NCI-H526 (cell line): ENCODE measurements at regions not wholly inside any gene's neighbourhood (a gene's known extent, or its start where the extent isn't known, plus 50 kb on each side); places are given as distances from the start of the nearest gene placed in this dataset.
"Not testable (repeated sequence)": the region's sequence is repeated elsewhere in the genome, so short reads cannot be mapped to it uniquely, and the experiment has no call there.

Source experiments
- DNase-seq, 2 experiments: peaks; one replicate each; lab custom pipeline; 2025; lab: John Stamatoyannopoulos, UW

DNA sequence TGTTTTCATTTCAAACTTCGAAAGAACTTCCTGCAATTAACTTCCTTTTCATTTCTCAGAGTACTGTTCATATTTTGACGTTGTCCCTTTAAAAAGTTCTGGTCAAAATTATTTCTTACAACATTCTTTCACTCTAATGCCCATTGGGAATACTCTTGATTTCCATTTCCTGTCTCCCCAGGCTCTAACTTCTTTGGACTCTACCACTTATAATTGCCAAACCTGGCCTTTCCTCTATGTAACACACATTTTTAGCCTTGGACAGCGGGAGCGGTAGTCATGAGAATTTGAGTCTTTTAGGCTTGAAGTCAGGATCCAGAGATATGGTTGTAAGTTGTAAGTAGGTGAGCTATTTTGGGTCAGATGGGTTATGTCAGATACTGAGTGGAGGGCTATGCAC lies 163.5 kb upstream of the SPRY2 start:
- DNase-seq = no peak

DNA sequence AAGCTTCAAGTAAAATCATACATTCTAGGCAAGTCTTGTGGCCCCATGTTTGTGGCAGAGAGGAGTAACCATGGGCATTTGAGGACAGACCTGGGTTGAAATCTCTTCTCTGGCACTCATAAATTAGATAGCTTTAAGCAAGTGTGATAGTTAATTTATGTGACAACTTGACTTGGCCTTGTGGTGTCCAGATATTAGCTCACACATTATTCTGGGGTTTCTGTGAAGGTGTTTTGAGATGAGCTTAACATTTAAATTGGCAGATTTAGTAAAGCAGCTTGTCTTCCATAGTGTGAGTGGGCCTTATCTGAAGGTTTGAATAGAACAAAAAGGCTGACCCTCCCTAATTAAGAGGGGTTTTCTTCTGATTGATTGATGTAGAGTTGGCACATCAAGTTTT lies 161.4 kb upstream of the SPRY2 start:
- DNase-seq = no peak

DNA sequence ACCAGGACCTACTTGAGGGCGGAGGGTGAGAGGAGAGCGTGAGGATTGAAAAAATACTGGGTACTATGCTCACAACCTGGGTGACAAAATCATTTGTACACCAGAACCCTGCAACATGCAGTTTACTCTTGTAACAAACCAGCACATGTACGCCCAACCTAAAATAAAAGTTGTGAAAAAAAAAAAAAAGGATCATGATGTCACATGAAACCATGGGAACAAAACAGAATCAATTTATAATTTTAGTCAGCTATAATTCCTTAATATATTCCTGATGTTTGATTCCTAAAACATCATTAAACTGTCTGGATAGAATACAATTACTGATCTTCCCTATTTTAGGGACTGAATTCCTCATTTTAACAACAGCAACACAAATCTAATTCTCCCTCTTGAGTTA lies 160.6 kb upstream of the SPRY2 start:
- DNase-seq = no peak

DNA sequence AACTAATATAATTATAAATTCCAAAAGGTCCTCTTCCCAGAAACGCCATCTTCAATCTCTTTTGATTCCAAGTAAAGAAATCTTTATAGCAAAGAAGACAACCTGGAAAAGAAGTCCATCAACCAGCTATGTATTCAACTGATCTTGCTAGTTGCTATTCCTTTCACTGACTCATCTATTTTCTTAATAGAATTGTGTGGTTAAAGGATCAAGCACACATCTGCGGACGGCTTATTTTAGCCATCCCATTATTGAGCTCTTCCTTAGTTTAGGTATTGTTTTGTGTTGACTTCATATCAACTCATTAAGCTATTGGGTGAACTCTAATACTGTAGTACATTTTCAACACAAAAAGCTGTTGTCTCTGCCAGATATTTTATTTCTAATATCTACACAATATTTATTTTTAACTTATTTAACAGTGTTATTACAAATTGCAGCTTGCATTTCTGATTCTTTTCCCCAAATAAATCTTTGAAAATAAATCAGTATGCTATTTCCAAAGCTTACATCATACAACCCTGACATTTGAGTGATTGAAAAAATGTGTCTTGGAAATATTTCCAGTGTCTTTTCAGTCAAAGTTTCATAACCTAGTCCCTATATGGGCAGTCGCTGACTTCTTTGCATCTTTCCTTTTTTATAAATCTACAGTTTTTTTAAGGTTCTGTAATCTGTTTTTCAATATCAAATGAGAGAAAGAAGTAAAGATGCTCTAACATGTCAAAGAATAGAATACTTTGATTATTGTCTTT lies 158.8 kb upstream of the SPRY2 start:
- no peak for DNase-seq

DNA sequence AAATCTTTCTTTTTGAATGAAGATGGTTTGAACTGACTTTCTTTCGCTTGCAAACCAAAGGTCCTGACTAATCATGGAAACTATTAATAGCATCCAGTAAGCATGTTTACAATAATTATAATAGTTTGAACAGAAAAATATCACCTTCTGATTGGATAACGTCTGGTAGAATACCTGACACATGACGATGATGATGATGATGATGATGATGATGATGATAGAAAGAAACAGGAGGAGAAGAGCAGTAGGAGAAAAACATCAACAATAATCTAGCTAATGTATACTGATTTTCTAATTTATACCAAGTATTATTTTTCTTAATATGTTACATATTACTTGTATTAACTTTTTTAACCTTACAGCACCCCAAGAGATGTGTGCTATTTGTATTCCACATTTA lies 157.5 kb upstream of the SPRY2 start:
- DNase-seq = no peak

DNA sequence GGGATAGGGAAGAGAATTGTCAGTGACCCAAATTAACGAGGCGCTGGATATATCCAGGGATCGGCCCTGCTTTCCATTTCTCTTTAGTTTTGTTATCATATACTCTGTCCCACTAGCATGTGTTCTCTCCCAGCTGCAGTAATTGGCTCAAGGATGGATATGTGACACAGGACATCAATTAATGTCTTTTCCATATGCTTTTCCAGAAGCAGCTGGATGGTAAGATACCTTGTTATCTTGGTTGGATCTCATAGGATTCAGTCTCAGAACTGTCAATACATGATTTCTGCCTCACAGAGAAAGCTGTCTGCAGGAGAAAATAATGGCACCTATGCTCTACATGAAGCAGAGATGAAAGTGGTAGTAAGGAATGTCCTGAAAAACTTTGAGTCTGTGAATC lies 157.1 kb upstream of the SPRY2 start:
- DNase-seq = no peak

DNA sequence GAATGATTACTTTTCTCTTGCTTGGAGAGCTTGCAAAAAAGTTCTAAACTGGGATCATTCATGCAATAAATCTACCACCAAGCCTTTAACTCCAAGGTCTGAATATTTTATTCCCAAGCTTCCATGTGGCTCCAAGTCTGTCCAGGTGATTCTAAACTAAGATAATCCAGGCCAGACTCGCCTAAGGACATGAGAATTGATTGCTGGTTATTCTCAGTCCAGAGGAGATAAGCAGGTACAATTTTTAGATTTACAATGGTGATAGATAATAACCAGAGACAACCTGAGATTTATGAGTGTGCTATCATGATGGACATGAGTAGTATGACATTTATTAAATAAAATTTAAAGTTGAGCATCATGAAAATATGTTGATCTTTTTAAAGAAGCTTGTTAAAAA lies 156.5 kb upstream of the SPRY2 start:
- DNase-seq = no peak

DNA sequence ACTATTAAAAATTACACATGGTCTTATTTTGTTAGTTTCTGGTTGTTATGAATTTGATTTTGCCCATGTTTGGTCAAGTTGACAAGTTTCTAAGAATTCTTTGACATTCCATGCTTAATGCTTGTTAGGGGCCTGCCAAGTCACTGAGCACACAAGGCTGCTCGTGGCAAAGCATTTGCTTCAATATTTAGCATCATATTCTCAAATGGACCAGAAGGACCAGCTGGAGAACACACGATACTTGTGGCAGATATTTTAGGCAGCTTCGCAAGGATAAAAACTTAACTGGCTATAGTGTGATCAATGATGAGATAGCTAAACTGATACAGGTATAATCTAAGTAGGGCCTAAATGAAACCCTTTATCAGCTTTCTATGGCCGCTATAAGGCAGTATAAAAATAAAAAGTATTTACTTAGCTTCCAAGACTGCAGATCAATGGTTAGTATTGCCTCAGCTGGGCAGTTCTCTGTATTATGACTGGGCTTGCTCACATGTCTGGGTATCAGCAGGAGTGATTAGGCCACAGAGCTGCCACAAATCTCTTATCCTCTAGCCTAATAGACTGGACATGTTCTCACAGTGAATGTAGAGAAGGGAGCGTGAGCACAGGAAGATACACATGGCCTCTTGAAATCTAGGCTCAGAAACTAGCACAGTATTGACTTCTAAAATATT lies 155.9 kb upstream of the SPRY2 start:
- DNase-seq = no peak

DNA sequence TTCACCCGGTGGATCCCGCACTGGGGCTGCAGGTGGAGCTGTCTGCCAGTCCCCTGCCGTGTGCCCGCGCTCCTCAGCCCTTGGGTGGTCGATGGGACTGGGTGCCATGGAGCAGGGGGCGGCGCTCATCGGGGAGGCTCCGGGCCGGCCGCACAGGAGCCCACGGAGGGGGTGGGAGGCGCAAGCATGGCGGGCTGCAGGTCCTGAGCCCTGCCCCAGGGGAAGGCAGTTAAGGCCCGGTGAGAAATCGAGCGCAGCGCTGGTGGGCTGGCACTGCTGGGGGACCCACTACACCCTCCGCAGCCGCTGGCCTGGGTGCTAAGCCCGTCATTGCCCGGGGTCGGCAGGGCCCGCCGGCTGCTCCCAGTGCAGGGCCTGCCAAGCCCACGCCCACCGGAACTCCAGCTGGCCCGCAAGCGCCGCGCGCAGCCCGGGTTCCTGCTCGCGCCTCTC lies 149.6 kb upstream of the SPRY2 start:
- DNase-seq = not testable (repeated sequence)

DNA sequence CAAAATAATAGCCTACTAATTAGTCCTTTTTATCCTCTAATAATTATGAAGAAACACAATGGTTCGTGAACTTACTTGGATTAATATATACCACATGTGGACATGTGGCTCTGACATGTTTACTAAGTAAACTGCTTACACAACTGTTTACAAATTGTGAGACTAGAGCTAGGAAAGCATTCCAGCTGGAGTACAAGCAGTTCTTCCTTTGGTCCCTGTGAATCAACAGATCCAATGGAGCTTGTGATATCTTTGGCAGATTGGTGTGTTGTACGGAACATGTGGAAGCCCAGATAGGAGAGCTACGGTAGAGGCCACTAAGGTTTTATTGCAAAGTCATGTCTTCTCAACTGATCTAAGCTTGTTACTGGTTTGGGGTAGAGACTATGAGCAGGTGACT lies 145.5 kb upstream of the SPRY2 start:
- no peak for DNase-seq

DNA sequence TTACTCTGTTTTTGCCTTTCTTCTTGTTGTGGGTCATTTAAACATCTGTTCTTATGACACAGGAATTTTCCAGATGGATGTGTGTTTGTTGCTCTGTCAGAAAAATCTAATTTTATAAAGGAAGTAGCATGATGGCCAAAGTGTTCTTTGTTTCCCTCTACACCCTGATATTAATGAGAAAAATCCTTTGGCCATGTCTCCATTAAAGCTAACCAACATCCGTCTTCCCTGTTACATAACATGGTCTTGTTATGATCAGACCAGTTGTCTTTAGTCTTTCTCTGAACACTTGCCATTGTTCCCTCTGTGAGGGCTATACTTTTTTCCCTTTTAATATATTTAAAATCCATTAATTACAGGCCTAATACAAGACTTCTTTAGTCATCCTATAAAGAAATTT lies 142.2 kb upstream of the SPRY2 start:
- DNase-seq = no peak

DNA sequence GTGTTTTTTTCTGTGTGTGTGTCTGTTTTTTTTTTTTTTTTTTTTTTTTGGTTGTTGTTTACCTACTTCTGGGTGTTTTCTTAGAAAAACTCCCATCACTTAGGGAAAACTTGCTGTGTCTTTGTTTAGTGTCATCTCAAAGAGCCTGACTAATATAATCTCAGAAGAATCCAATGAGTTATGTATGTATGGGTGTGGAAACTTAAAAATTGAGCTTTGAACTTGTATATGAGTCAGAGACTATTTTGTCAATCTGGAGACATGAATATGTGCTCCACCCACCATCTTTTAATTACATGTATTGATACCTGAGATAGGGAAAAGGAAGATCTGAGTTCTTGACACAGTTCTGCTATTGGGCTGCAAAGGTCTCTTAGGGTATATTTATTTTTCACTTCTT lies 140.7 kb upstream of the SPRY2 start:
- DNase-seq = no peak

DNA sequence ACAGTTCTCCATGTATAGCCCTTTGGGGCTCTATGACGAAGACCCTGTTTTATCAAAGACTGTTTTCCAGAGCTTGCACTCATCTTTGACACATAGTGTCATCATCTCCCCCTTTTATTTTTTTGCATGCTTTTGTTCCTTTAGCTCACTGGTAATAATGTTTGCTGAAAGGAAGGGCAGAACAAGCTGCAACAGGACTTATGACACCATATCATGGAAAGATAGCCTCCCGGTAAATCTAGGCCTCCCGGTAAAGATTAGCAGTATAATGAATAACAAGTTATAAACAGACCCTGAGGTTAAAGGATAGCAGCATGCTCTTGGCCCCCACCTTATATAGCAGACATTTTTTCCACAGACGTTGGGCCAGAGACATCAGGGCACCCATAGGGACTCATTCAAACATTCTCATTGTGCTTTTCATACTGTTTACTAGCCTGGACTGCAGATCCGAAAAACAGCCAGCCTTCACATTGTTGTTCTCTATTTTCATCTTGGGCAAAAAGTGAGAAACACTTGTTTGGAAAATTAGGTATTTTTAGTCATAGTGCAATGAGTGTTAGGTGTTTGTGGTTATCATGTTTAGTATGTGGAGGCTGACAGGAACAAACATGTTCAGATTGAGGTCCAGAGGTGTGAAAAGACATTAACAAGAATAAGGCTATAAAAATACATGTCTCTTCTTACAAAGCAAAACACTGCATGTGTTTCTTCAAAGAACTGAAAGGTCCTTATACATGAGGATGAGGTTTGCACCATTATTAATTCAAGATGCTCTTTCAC lies 136.9 kb upstream of the SPRY2 start:
- DNase-seq = no peak

DNA sequence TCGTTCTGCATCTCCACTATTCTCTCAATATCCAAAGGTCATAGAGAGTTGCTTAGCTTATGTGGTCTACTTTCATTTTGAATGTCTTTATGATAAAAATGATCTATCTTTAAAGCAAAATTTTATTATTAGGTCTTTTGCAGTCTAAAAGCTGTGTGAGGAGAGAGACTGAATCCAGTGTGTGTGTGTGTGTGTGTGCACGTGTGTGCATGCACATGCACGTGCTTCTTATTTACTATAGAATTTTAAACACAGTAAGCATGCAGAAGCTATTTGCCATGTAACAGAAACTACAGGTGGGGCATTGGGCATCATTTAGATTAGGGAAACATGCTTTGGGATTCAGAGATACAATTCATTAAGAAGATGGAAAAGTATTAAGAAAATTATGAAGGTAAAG lies 136.0 kb upstream of the SPRY2 start:
- DNase-seq = no peak

DNA sequence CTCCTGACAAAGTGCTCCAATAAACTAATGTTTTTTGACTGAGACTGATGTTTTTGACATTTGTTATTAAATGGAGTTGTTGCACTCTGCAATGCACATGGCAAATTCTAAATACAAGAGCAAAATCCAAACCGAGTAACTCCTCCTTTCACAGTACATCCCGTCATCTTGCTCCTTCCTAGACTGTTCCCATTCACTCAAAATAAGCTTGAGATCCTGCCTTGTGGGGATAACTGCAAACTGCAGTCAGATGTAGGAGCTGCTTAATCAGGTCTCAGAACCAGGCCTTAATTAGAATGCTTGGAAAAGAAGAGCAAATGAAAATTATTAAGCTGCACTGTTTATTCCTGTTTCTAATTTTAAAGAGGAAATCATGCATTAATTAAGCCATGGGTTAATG lies 134.8 kb upstream of the SPRY2 start:
- no peak for DNase-seq

DNA sequence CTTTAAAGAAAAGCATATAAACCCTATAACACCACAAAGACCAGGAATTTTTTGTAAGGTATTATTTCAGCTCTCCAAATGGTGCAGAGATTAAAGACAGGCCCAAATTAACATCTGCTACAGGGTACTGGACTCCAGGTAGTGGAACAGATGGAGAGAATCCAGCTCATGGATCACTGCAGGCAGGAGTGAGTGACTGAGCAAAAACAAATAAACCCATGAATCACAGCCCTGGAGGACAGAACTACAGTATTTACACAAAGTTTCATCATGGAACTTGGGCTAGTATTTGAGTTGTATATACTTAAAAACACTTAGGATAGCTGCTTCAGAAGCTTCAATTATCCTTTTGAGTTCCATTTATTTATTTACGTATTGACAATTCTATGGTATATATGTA lies 132.8 kb upstream of the SPRY2 start:
- DNase-seq = no peak

DNA sequence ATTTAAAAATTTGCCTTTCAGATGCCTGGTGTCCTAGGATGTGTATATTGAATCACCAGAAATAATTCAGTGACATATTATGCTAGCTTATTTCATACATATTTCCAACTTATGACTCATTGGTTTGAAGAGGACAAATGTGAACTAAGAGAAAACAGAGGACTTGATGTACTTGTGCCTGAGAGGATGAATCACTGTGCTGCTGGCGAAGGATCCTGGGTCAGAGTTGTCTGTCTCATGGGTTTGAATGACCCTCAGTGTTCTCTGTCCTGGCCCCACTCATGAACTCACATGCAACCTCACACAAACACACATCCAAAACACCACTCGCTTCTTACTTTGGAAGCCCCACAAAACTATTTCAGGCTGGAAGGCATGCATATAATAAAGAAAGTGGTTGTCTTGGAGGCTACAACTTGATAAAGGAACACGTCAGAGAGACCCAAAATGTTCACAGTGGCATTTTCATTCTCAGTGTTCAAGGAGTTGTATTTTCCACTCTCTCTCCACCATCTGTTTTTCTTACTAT lies 129.0 kb upstream of the SPRY2 start:
- DNase-seq = no peak

DNA sequence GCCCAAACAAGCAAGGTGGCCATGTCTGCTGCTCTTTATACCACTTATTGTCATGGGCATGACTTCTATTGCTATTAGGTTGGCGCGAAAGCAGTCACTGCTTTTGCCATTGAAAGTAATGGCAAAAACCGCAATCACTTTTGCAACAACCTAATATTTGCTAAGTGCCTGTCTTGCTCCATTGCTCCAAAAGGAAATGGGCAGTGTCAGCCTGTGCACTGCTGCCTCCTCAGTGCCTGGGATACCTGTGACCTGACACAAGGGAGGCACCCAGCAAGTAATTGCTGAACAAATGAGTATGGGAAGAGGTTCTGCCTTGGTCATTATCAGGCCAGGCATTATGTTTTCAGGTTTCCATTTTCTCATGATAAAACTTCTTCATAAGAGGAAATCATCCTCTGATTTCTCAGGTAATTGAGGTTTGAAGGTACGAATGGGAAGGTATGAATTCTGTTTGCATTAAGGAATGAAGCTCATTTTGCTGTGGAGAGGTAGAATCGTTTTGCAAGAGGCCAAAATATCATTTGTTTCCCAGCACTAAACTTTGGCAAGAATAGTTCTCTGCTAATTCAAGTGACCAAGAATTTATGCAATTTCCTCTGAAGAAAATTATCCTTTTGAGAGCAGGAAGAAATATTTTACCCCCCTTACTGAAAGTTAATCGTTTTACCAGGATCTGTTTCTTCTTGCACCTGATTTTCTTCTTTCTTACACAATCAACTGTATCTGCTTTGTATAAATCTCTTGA lies 128.4 kb upstream of the SPRY2 start:
- DNase-seq = no peak

DNA sequence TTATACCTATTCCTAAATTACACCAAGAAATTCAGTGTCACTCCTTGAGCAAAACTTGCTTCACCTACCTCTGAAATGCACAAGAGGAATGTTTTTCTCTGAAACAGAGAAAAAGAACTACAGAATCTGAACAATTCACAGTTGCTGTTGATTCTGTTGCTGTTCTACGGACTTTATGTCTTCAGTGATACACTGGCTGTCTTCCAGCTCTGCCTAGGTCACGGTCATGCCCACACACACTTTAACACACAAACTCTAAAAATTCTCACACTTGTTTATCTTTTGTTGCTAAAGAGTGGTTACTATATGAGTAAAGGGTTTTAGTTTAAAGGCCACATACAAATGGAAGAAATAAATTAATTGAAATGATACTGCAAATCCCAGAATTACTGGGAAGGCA lies 124.4 kb upstream of the SPRY2 start:
- no peak for DNase-seq

DNA sequence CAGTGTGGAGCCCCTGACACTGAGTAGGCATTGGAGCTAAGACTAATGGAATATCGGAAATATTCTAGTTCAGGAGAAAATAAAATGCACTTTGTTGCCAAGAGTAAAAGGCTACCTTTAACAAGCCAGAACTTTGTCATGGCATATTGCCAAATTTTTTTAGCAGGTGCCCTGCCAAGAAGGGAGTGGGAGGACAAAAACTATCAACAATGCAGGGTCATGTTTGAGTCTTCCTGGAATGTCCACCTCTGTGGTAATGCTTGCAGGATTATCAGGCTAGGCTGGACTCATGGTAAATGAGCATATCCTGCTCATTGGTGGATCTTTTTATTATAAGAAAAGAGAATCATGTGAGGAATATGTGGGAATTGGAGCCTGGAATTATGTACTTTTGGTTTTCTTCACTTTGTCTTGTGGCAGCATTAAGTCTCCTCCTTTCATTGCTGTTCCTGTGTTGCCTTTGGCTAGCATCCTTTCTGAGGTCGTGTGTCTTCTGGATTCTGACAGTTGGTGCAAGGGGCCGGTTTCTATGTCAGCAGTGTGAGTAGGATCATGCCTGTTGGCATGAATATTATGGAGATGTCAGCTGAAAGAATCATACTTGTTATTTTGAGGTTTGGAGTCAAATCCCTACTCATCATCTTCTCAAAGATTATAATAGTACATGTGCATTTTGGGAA lies 122.9 kb upstream of the SPRY2 start:
- no peak for DNase-seq

DNA sequence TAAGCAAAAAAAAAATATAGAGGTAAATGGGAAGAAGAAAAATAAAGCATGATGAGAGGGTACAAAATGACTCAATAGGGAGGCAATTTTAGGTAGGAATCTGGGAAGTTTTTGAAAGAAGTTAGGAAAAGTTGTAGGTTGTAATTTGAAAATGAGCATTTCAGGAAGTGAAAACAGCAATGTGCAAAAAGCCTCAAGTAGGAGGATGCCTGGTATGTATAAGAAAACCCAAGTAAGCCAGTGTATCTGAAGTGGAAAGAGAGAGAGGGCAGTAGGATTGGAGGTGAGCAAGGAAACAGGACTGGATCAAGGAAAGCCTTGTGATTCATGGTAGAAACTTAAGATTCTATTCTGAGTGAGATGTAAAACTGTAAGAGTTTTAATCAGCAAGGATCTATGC lies 121.6 kb upstream of the SPRY2 start:
- DNase-seq = no peak

DNA sequence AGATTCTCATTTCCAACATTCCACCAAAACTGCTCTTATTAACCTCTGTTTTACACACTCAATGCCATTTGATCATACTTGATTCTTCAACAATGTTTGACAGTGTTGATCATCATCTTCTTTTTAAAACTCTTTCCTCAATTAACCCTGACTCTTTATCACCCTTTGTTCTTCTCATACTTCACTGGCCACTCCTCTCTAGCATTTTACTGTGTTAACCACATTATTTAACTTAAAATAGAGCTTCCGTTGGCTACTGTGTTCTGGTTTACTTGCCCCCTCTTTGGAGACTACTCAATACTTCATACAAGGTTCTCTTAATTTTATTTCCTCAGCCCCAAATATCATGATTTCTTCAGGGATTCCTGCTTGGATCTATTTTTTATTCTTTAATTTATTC lies 121.1 kb upstream of the SPRY2 start:
- no peak for DNase-seq
